ENCODE measurements at regions not wholly inside any gene's neighbourhood (a gene's known extent, or its start where the extent isn't known, plus 50 kb on each side); places are given as distances from the start of the nearest gene placed in this dataset.

- Mint-ChIP-seq H3K9me3 (no peaks in the 10 kb centered on the region), H3K27me3 (no peaks in the 10 kb centered on the region), H3K4me3 (no peak overlapping the region), H3K27ac (no peak overlapping the region), H3K36me3 (ENCODE audit: low read depth) (no peaks in the 10 kb centered on the region), H3K4me1 (ENCODE audit: low read depth) (no peaks in the 10 kb centered on the region)
Observed at GRCh38 chr6:113588646-113589045, 268.5 kb upstream of the MARCKS start.

- Mint-ChIP-seq H3K9me3 (no peaks in the 10 kb centered on the region), H3K36me3 (ENCODE audit: low read depth) (no peaks in the 10 kb centered on the region), H3K27me3 (no peaks in the 10 kb centered on the region), H3K27ac (no peak overlapping the region), H3K4me3 (no peak overlapping the region), H3K4me1 (ENCODE audit: low read depth) (no peaks in the 10 kb centered on the region)
Observed at GRCh38 chr6:113591896-113592827, 265.0 kb upstream of the MARCKS start.

- no peaks in the 10 kb centered on the region for H3K27me3 Mint-ChIP-seq
- no peaks in the 10 kb centered on the region for H3K9me3 Mint-ChIP-seq
- no peaks in the 10 kb centered on the region for H3K36me3 Mint-ChIP-seq (ENCODE audit: low read depth)
- no peak overlapping the region for H3K4me3 Mint-ChIP-seq
- H3K27ac Mint-ChIP-seq, result no peak overlapping the region
- H3K4me1 Mint-ChIP-seq (ENCODE audit: low read depth), result no peaks in the 10 kb centered on the region
Observed at GRCh38 chr6:113594726-113595125, 262.4 kb upstream of the MARCKS start.

- H3K9me3 Mint-ChIP-seq, result no peaks in the 10 kb centered on the region
- no peaks in the 10 kb centered on the region for H3K27me3 Mint-ChIP-seq
Observed at GRCh38 chr6:113595911-113596376, 261.2 kb upstream of the MARCKS start.

GRCh38 chr6:113596387-113597230 is 260.5 kb upstream of the MARCKS start:
- H3K9me3 Mint-ChIP-seq, result no peaks in the 10 kb centered on the region
- H3K36me3 Mint-ChIP-seq (ENCODE audit: low read depth), result no peaks in the 10 kb centered on the region
- H3K27ac Mint-ChIP-seq, result no peak overlapping the region
- no peaks in the 10 kb centered on the region for H3K4me1 Mint-ChIP-seq (ENCODE audit: low read depth)
- no peaks in the 10 kb centered on the region for H3K27me3 Mint-ChIP-seq
- H3K4me3 Mint-ChIP-seq, result no peak overlapping the region

More at GRCh38 chr6:113595911-113596376, 261.2 kb upstream of the MARCKS start:
- H3K27ac Mint-ChIP-seq, result no peak overlapping the region
- H3K4me3 Mint-ChIP-seq, result no peak overlapping the region
- H3K36me3 Mint-ChIP-seq (ENCODE audit: low read depth), result no peaks in the 10 kb centered on the region
- H3K4me1 Mint-ChIP-seq (ENCODE audit: low read depth), result no peaks in the 10 kb centered on the region

- Mint-ChIP-seq H3K9me3 (no peaks in the 10 kb centered on the region), H3K27ac (no peak overlapping the region), H3K36me3 (ENCODE audit: low read depth) (no peaks in the 10 kb centered on the region), H3K4me3 (no peak overlapping the region), H3K4me1 (ENCODE audit: low read depth) (no peaks in the 10 kb centered on the region), H3K27me3 (no peaks in the 10 kb centered on the region)
Observed at GRCh38 chr6:113597231-113597583, 259.9 kb upstream of the MARCKS start.

- H3K27ac Mint-ChIP-seq, result no peak overlapping the region
- no peaks in the 10 kb centered on the region for H3K9me3 Mint-ChIP-seq
- no peaks in the 10 kb centered on the region for H3K36me3 Mint-ChIP-seq (ENCODE audit: low read depth)
- no peaks in the 10 kb centered on the region for H3K4me1 Mint-ChIP-seq (ENCODE audit: low read depth)
- H3K4me3 Mint-ChIP-seq, result no peak overlapping the region
- no peaks in the 10 kb centered on the region for H3K27me3 Mint-ChIP-seq
Observed at GRCh38 chr6:113598786-113599185, 258.4 kb upstream of the MARCKS start.

- Mint-ChIP-seq H3K4me1 (ENCODE audit: low read depth) (no peaks in the 10 kb centered on the region), H3K9me3 (no peaks in the 10 kb centered on the region), H3K27ac (no peak overlapping the region), H3K36me3 (ENCODE audit: low read depth) (no peaks in the 10 kb centered on the region), H3K27me3 (no peaks in the 10 kb centered on the region), H3K4me3 (no peak overlapping the region)
Observed at GRCh38 chr6:113599444-113599843, 257.7 kb upstream of the MARCKS start.

- no peaks in the 10 kb centered on the region for H3K36me3 Mint-ChIP-seq (ENCODE audit: low read depth)
- peaks cover 3% of the 10 kb centered on the region for H3K9me3 Mint-ChIP-seq
Observed at GRCh38 chr6:113600551-113601339, 256.4 kb upstream of the MARCKS start.

GRCh38 chr6:113607821-113608545 is 249.2 kb upstream of the MARCKS start:
- Mint-ChIP-seq H3K36me3 (ENCODE audit: low read depth) (no peaks in the 10 kb centered on the region), H3K27me3 (peaks cover 8% of the 10 kb centered on the region), H3K27ac (no peak overlapping the region), H3K4me1 (ENCODE audit: low read depth) (no peaks in the 10 kb centered on the region), H3K4me3 (no peak overlapping the region), H3K9me3 (peaks cover 7% of the 10 kb centered on the region)

More at GRCh38 chr6:113600551-113601339, 256.4 kb upstream of the MARCKS start:
- H3K27ac Mint-ChIP-seq, result no peak overlapping the region
- H3K4me1 Mint-ChIP-seq (ENCODE audit: low read depth), result no peaks in the 10 kb centered on the region
- H3K4me3 Mint-ChIP-seq, result no peak overlapping the region
- H3K27me3 Mint-ChIP-seq, result no peaks in the 10 kb centered on the region

- H3K27ac Mint-ChIP-seq, result no peak overlapping the region
- peaks cover 4% of the 10 kb centered on the region for H3K9me3 Mint-ChIP-seq
- peaks cover 8% of the 10 kb centered on the region for H3K27me3 Mint-ChIP-seq
- no peak overlapping the region for H3K4me3 Mint-ChIP-seq
- H3K4me1 Mint-ChIP-seq (ENCODE audit: low read depth), result no peaks in the 10 kb centered on the region
- H3K36me3 Mint-ChIP-seq (ENCODE audit: low read depth), result no peaks in the 10 kb centered on the region
Observed at GRCh38 chr6:113610377-113610988, 246.7 kb upstream of the MARCKS start.

- H3K27ac Mint-ChIP-seq, result no peak overlapping the region
- H3K4me3 Mint-ChIP-seq, result no peak overlapping the region
- H3K27me3 Mint-ChIP-seq, result peaks cover 11% of the 10 kb centered on the region
- H3K36me3 Mint-ChIP-seq (ENCODE audit: low read depth), result no peaks in the 10 kb centered on the region
- H3K9me3 Mint-ChIP-seq, result peaks cover 4% of the 10 kb centered on the region
- H3K4me1 Mint-ChIP-seq (ENCODE audit: low read depth), result no peaks in the 10 kb centered on the region
Observed at GRCh38 chr6:113616701-113617274, 240.4 kb upstream of the MARCKS start.

- Mint-ChIP-seq H3K36me3 (ENCODE audit: low read depth) (no peaks in the 10 kb centered on the region), H3K27me3 (peaks cover 17% of the 10 kb centered on the region), H3K27ac (no peak overlapping the region), H3K4me3 (no peak overlapping the region), H3K9me3 (no peaks in the 10 kb centered on the region), H3K4me1 (ENCODE audit: low read depth) (no peaks in the 10 kb centered on the region)
Observed at GRCh38 chr6:113619077-113619476, 238.1 kb upstream of the MARCKS start.
